Colonic mucosa (tissue), 4 donors: ENCODE measurements at regions not wholly inside any gene's neighbourhood (a gene's known extent, or its start where the extent isn't known, plus 50 kb on each side); places are given as distances from the start of the nearest gene placed in this dataset.

ENCODE experiments used
- DNase-seq: peaks from one replicate; pipeline ENCODE4 v3.0.0-alpha.2; 2020
- H3K27ac ChIP-seq: fragments of 200-600 bp; one replicate; pipeline ENCODE4 v1.8.0; 2021
- H3K27me3 ChIP-seq: fragments of 200-600 bp; one replicate; pipeline ENCODE4 v1.8.0; 2021
- H3K36me3 ChIP-seq: fragments of 200-600 bp; one replicate; pipeline ENCODE4 v1.8.0; 2021
- H3K4me1 ChIP-seq: fragments of 200-600 bp; one replicate; pipeline ENCODE4 v1.8.0; 2021; ENCODE audit warnings: mild to moderate bottlenecking
- H3K4me3 ChIP-seq: fragments of 200-600 bp; one replicate; pipeline ENCODE4 v1.8.0; 2021
- H3K9ac ChIP-seq, 2 donors: one replicate each; pipeline ENCODE4 v1.7.0; 2013; ENCODE audit warnings: control low read depth in 2 of 2, low read depth in 2 of 2, low read length in 2 of 2
- H3K9me3 ChIP-seq: fragments of 200-600 bp; one replicate; pipeline ENCODE4 v1.8.0; 2021
- CTCF ChIP-seq: fragments of 200-600 bp; IDR thresholded peaks from one replicate; pipeline ENCODE4 v1.8.0; 2022; ENCODE audit warnings: antibody characterized with exemption, mild to moderate bottlenecking
- intact Hi-C: fragments of 100-400 bp; cut with DNase I; formaldehyde crosslinking; loops from one replicate; pipeline ENCODE4 v1.14.1; 2022
- donor health status: healthy.
- donor health status: DM: no; HTN: no; CAD: no.
- donor health status: DM: no; HTN: no; CAD: no.

GRCh38 chr16:65295527-65295926, 173.7 kb upstream of the CDH11 start:
- intact Hi-C loops = no loop called here

GRCh38 chr16:65294708-65295107, 172.8 kb upstream of the CDH11 start:
- no peak for TF ChIP-seq CTCF
- H3K27ac ChIP-seq = no peak overlapping the region
- no peak overlapping the region for H3K4me3 ChIP-seq
- H3K9me3 ChIP-seq = no peaks in the 10 kb centered on the region
- intact Hi-C loops = no loop called here
- H3K36me3 ChIP-seq = no peaks in the 10 kb centered on the region
- no peaks in the 10 kb centered on the region for H3K27me3 ChIP-seq
- no peak overlapping the region for H3K9ac ChIP-seq
- DNase-seq = no peak
- no peaks in the 10 kb centered on the region for H3K4me1 ChIP-seq

More at GRCh38 chr16:65295527-65295926, 173.7 kb upstream of the CDH11 start:
- Histone ChIP-seq H3K36me3 (no peaks in the 10 kb centered on the region), H3K9me3 (no peaks in the 10 kb centered on the region), H3K4me3 (no peak overlapping the region), H3K27ac (no peak overlapping the region), H3K27me3 (no peaks in the 10 kb centered on the region), H3K9ac (no peak overlapping the region), H3K4me1 (no peaks in the 10 kb centered on the region)
- DNase-seq = no peak
- no peak for TF ChIP-seq CTCF

GRCh38 chr16:65294165-65294564, 172.3 kb upstream of the CDH11 start:
- Histone ChIP-seq H3K36me3 (no peaks in the 10 kb centered on the region), H3K27me3 (no peaks in the 10 kb centered on the region), H3K9ac (no peak overlapping the region), H3K4me1 (no peaks in the 10 kb centered on the region), H3K27ac (no peak overlapping the region), H3K4me3 (no peak overlapping the region), H3K9me3 (no peaks in the 10 kb centered on the region)
- no peak for TF ChIP-seq CTCF
- DNase-seq = no peak
- intact Hi-C loops = no loop called here

- Histone ChIP-seq H3K4me1 (no peaks in the 10 kb centered on the region), H3K9me3 (no peaks in the 10 kb centered on the region), H3K36me3 (no peaks in the 10 kb centered on the region), H3K27me3 (no peaks in the 10 kb centered on the region), H3K9ac (no peak overlapping the region), H3K4me3 (no peak overlapping the region), H3K27ac (no peak overlapping the region)
- TF ChIP-seq CTCF = no peak
- intact Hi-C loops = no loop called here
- DNase-seq = no peak
Measured at GRCh38 chr16:65289022-65289421, 167.2 kb upstream of the CDH11 start.

GRCh38 chr16:65287307-65287706, 165.4 kb upstream of the CDH11 start:
- Histone ChIP-seq H3K4me1 (no peaks in the 10 kb centered on the region), H3K27me3 (no peaks in the 10 kb centered on the region), H3K4me3 (no peak overlapping the region), H3K9ac (no peak overlapping the region), H3K27ac (no peak overlapping the region), H3K36me3 (no peaks in the 10 kb centered on the region), H3K9me3 (no peaks in the 10 kb centered on the region)
- intact Hi-C loops = no loop called here
- no peak for DNase-seq
- no peak for TF ChIP-seq CTCF
